Gastroesophageal sphincter (tissue), 3 donors: ENCODE measurements at regions not wholly inside any gene's neighbourhood (a gene's known extent, or its start where the extent isn't known, plus 50 kb on each side); places are given as distances from the start of the nearest gene placed in this dataset.

Experiments
- CTCF ChIP-seq, 4 experiments: fragments of 200-600 bp in 2 of 4; fragments of 450-650 bp in 2 of 4; sonication (generic) in 1 of 4; IDR thresholded peaks; one replicate each; pipeline ENCODE4 v1.5.1; 2017 to 2019; ENCODE audit warnings: antibody characterized with exemption in 4 of 4, mild to moderate bottlenecking in 2 of 4, moderate library complexity in 2 of 4
- EP300 ChIP-seq: sonication (generic); formaldehyde crosslinking; IDR thresholded peaks from one replicate; pipeline ENCODE4 v1.6.1; 2017; ENCODE audit warnings: antibody characterized with exemption, mild to moderate bottlenecking
- POLR2A ChIP-seq, 2 donors: fragments of 450-650 bp; IDR thresholded peaks; one replicate each; pipeline ENCODE4 v1.6.1; 2017; ENCODE audit warnings: antibody characterized with exemption in 2 of 2, mild to moderate bottlenecking in 2 of 2, moderate library complexity in 1 of 2
- POLR2AphosphoS5 ChIP-seq: sonication (generic); formaldehyde crosslinking; IDR thresholded peaks from one replicate; pipeline ENCODE4 v1.6.1; 2017; ENCODE audit warnings: antibody characterized with exemption

GRCh38 chr7:108648989-108649388 is 79.3 kb downstream of the DNAJB9 start:
- TF ChIP-seq POLR2AphosphoS5 (no peak), CTCF (IDR thresholded peaks at IDR 0.05) (no peak), EP300 (no peak), POLR2A (IDR thresholded peaks at IDR 0.05) (no peak)
